HepG2 (cell line): ENCODE measurements at regions not wholly inside any gene's neighbourhood (a gene's known extent, or its start where the extent isn't known, plus 50 kb on each side); places are given as distances from the start of the nearest gene placed in this dataset.

Experiments used
- ATAC-seq: fragments of 200-7000 bp; cut with Tn5 transposase; 3 replicates; pipeline ENCODE4 v1.9.1; 2020; ENCODE audit warnings: mild to moderate bottlenecking, moderate library complexity
- BruUV-seq: library from RNA; stranded (reverse); fragments of 400-500 nt; replicated peaks from 2 replicates; lab custom pipeline; 2021; lab: Mats Ljungman, UMichigan
- CTCF ChIA-PET: fragments of 300-600 bp; formaldehyde crosslinking; extraction: SDS; loops from one replicate; lab custom pipeline; 2021; ENCODE audit warnings: low total read pairs, inconsistent platforms, low intra/inter-chr PET ratio; lab: Yijun Ruan, JAX
- POLR2A ChIA-PET: fragments of 350-600 bp; sonication (Branson Sonifier 250); formaldehyde crosslinking; loops from one replicate; lab custom pipeline; 2020; ENCODE audit warnings: antibody characterized with exemption, inconsistent platforms; lab: Yijun Ruan, JAX
- DNase-seq: peaks from one replicate; pipeline ENCODE4 v3.0.0-alpha.2; 2015; ENCODE audit warnings: low spot score
- FAIRE-seq: peaks from 3 replicates; lab custom pipeline; 2011; peaks lifted over from hg19 to GRCh38; lab: Jason Lieb, UNC
- H2AFZ ChIP-seq: one replicate; pipeline ENCODE4 v1.6.1; 2011; ENCODE audit warnings: low read length, inconsistent platforms
- H3K27ac ChIP-seq: fragments of 300-600 bp; 3 replicates; pipeline ENCODE4 v1.8.0; 2011; ENCODE audit warnings: mixed run types, mild to moderate bottlenecking, mixed read lengths, low read length, inconsistent platforms; ENCODE audit not compliant: insufficient read depth; ENCODE audit errors: extremely low read length
- H3K27me3 ChIP-seq, 2 experiments: fragments of 200-600 bp in 1 of 2; 2 replicates in 1 of 2; 3 replicates in 1 of 2; pipeline versions ENCODE4 v1.6.0 to v1.8.0; 2011; ENCODE audit warnings: low read length in 2 of 2, mild to moderate bottlenecking in 2 of 2, moderate library complexity in 2 of 2, inconsistent platforms in 1 of 2; ENCODE audit not compliant: insufficient read depth in 2 of 2, control insufficient read depth in 1 of 2
- H3K36me3 ChIP-seq, 2 experiments: fragments of 200-600 bp in 1 of 2; replicated peaks in 1 of 2; 2 replicates in 1 of 2; 3 replicates in 1 of 2; pipeline versions ENCODE4 v1.5.1 to v1.8.0; 2011; ENCODE audit warnings: low read length in 2 of 2, inconsistent platforms in 1 of 2; ENCODE audit not compliant: insufficient read depth in 2 of 2, control insufficient read depth in 1 of 2
- H3K4me1 ChIP-seq: 2 replicates; pipeline ENCODE4 v1.5.1; 2012; ENCODE audit warnings: low read length, inconsistent platforms; ENCODE audit not compliant: insufficient read depth
- H3K4me2 ChIP-seq: 2 replicates; pipeline ENCODE4 v1.6.0; 2011; ENCODE audit warnings: low read depth, low read length, inconsistent platforms
- H3K4me3 ChIP-seq, 3 experiments: fragments of 200-600 bp in 1 of 3; sonication (generic), shearing (Covaris generic) in 1 of 3; replicated peaks in 1 of 3; 2 replicates each; pipeline ENCODE4 v1.5.1; 2011 to 2016; ENCODE audit warnings: low read length in 3 of 3, inconsistent platforms in 2 of 3, low read depth in 2 of 3, mild to moderate bottlenecking in 2 of 3, control low read depth in 1 of 3, mixed read lengths in 1 of 3; ENCODE audit not compliant: insufficient read depth in 1 of 3
- H3K79me2 ChIP-seq: one replicate; pipeline ENCODE4 v1.6.1; 2011; ENCODE audit warnings: low read length, inconsistent platforms; ENCODE audit not compliant: insufficient read depth
- H3K9ac ChIP-seq: 2 replicates; pipeline ENCODE4 v1.6.0; 2011; ENCODE audit warnings: mild to moderate bottlenecking, low read depth, low read length, inconsistent platforms; ENCODE audit not compliant: insufficient read depth
- H3K9me3 ChIP-seq: 2 replicates; pipeline ENCODE4 v1.5.1; 2012; ENCODE audit warnings: mild to moderate bottlenecking, low read length
- H4K20me1 ChIP-seq: 2 replicates; pipeline ENCODE4 v1.6.0; 2011; ENCODE audit warnings: inconsistent platforms, mild to moderate bottlenecking, low read length, moderate library complexity; ENCODE audit not compliant: insufficient read depth
- CC2D1A ChIP-seq: sonication (generic); formaldehyde crosslinking; IDR thresholded peaks from 2 replicates; pipeline ENCODE4 v1.8.1; 2023; ENCODE audit warnings: mild to moderate bottlenecking, missing genetic modification reagents
- GATAD2A ChIP-seq: IDR thresholded peaks from 2 replicates; pipeline ENCODE4 v1.6.1; 2016
- MAZ ChIP-seq, 2 experiments: sonication (generic) in 1 of 2; formaldehyde crosslinking in 1 of 2; IDR thresholded peaks; 2 replicates each; pipeline versions ENCODE4 v1.5.0 to v1.6.1; 2012 to 2020; ENCODE audit warnings: low read depth in 2 of 2, mild to moderate bottlenecking in 2 of 2, borderline replicate concordance in 1 of 2, improper control_type of control experiment in 1 of 2, low read length in 1 of 2, missing genetic modification reagents in 1 of 2, moderate library complexity in 1 of 2
- ZNF672 ChIP-seq: sonication (generic); formaldehyde crosslinking; IDR thresholded peaks from 2 replicates; pipeline ENCODE4 v1.8.1; 2022; ENCODE audit warnings: missing genetic modification reagents
- WGBS: methylation state at CpG from one replicate; pipeline ENCODE4 v1.1.6; 2017; ENCODE audit warnings: low lambda C conversion rate; 5-methylcytosine and 5-hydroxymethylcytosine counted together
- in situ Hi-C: cut with HindIII; loops from 2 replicates; pipeline ENCODE4 v1.10.0; 2017; ENCODE audit warnings: low pct_unique_long_range_greater_than_20kb; ENCODE audit not compliant: extremely low pct_ligation_motif_present
- intact Hi-C: fragments of 100-400 bp; cut with micrococcal nuclease; formaldehyde crosslinking; loops from one replicate; pipeline ENCODE4 v1.10.0; 2022; ENCODE audit not compliant: unreplicated experiment
- TF ChIP-seq, protein P1 (sequence below): sonication (generic); formaldehyde crosslinking; IDR thresholded peaks from 2 replicates; pipeline ENCODE4 v1.4.0; 2020; ENCODE audit warnings: missing genetic modification reagents
- TF ChIP-seq, protein P2 (sequence below): sonication (generic); formaldehyde crosslinking; IDR thresholded peaks from 2 replicates; pipeline ENCODE4 v1.9.0; 2021; ENCODE audit warnings: missing genetic modification reagents, borderline replicate concordance
- TF ChIP-seq, protein P3 (sequence below): sonication (generic); formaldehyde crosslinking; IDR thresholded peaks from 2 replicates; pipeline ENCODE4 v1.4.0; 2020; ENCODE audit warnings: missing genetic modification reagents
- TF ChIP-seq, protein P4 (sequence below): sonication (generic); formaldehyde crosslinking; IDR thresholded peaks from 2 replicates; pipeline ENCODE4 v1.8.0; 2022; ENCODE audit warnings: mild to moderate bottlenecking, missing genetic modification reagents, borderline replicate concordance

DNA sequence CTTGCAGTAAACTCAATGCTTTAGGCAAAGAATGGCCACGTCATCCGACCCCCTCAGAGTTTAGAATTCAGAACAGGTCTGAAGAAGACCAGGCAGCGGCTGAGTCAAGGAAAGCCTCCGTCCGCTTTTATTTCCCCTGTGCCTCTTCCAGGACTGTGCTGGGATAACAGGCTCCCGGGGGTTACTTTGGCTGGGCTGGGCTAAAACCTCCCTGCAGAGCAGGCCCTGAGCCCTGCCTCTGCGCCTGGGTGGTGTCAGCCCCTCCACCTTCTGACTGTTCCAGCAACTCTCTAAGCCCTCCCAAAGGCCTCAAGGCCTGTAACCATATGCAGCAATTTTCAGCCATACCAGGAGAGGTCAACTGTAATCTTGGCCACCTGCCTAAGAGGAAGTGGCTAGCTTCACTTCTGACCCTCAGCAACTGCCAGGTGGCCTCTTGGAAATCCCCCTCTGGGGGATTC, 166.5 kb downstream of the RPIA start:
- ChIA-PET POLR2A (no interaction called here), CTCF (no interaction called here)
- Histone ChIP-seq H3K4me2 (no peak overlapping the region), H3K79me2 (no peaks in the 10 kb centered on the region), H2AFZ (no peak overlapping the region), H3K27me3 (peaks cover 0 to 7% of the 10 kb centered on the region in 2 experiments; a peak in 2 of 5 replicates), H3K9ac (no peak overlapping the region), H3K27ac (no peak overlapping the region), H3K9me3 (no peaks in the 10 kb centered on the region), H4K20me1 (no peaks in the 10 kb centered on the region), H3K36me3 (no peaks in the 10 kb centered on the region), H3K4me1 (peaks cover 7% of the 10 kb centered on the region), H3K4me3 (no peak overlapping the region)
- FAIRE-seq (no peak), ATAC-seq (peak; percentile 49), DNase-seq (no peak)
- 66% methylated on average over 7 of the region's 7 CpGs for WGBS
- in situ Hi-C loops: no loop called here
- no TSS peak for BruUV-seq
- no peak for TF ChIP-seq ZNF672 (CRISPR knock-in tag)
- no peak for TF ChIP-seq MAZ (IDR thresholded peaks at IDR 0.05; ENCODE audit: borderline replicate concordance, low read depth, low read length)
- TF ChIP-seq MAZ (CRISPR knock-in tag; IDR thresholded peaks at IDR 0.05; ENCODE audit: low read depth): no peak
- no peak for TF ChIP-seq GATAD2A (CRISPR knock-in tag)
- TF ChIP-seq, protein P1, sequence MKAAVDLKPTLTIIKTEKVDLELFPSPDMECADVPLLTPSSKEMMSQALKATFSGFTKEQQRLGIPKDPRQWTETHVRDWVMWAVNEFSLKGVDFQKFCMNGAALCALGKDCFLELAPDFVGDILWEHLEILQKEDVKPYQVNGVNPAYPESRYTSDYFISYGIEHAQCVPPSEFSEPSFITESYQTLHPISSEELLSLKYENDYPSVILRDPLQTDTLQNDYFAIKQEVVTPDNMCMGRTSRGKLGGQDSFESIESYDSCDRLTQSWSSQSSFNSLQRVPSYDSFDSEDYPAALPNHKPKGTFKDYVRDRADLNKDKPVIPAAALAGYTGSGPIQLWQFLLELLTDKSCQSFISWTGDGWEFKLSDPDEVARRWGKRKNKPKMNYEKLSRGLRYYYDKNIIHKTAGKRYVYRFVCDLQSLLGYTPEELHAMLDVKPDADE (CRISPR knock-in tag): no peak
- TF ChIP-seq, protein P2, sequence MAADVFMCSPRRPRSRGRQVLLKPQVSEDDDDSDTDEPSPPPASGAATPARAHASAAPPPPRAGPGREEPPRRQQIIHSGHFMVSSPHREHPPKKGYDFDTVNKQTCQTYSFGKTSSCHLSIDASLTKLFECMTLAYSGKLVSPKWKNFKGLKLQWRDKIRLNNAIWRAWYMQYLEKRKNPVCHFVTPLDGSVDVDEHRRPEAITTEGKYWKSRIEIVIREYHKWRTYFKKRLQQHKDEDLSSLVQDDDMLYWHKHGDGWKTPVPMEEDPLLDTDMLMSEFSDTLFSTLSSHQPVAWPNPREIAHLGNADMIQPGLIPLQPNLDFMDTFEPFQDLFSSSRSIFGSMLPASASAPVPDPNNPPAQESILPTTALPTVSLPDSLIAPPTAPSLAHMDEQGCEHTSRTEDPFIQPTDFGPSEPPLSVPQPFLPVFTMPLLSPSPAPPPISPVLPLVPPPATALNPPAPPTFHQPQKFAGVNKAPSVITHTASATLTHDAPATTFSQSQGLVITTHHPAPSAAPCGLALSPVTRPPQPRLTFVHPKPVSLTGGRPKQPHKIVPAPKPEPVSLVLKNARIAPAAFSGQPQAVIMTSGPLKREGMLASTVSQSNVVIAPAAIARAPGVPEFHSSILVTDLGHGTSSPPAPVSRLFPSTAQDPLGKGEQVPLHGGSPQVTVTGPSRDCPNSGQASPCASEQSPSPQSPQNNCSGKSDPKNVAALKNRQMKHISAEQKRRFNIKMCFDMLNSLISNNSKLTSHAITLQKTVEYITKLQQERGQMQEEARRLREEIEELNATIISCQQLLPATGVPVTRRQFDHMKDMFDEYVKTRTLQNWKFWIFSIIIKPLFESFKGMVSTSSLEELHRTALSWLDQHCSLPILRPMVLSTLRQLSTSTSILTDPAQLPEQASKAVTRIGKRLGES (CRISPR knock-in tag): no peak
- TF ChIP-seq, protein P3, sequence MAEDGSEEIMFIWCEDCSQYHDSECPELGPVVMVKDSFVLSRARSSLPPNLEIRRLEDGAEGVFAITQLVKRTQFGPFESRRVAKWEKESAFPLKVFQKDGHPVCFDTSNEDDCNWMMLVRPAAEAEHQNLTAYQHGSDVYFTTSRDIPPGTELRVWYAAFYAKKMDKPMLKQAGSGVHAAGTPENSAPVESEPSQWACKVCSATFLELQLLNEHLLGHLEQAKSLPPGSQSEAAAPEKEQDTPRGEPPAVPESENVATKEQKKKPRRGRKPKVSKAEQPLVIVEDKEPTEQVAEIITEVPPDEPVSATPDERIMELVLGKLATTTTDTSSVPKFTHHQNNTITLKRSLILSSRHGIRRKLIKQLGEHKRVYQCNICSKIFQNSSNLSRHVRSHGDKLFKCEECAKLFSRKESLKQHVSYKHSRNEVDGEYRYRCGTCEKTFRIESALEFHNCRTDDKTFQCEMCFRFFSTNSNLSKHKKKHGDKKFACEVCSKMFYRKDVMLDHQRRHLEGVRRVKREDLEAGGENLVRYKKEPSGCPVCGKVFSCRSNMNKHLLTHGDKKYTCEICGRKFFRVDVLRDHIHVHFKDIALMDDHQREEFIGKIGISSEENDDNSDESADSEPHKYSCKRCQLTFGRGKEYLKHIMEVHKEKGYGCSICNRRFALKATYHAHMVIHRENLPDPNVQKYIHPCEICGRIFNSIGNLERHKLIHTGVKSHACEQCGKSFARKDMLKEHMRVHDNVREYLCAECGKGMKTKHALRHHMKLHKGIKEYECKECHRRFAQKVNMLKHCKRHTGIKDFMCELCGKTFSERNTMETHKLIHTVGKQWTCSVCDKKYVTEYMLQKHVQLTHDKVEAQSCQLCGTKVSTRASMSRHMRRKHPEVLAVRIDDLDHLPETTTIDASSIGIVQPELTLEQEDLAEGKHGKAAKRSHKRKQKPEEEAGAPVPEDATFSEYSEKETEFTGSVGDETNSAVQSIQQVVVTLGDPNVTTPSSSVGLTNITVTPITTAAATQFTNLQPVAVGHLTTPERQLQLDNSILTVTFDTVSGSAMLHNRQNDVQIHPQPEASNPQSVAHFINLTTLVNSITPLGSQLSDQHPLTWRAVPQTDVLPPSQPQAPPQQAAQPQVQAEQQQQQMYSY (CRISPR knock-in tag): no peak
- TF ChIP-seq CC2D1A (CRISPR knock-in tag): no peak
- TF ChIP-seq, protein P4, sequence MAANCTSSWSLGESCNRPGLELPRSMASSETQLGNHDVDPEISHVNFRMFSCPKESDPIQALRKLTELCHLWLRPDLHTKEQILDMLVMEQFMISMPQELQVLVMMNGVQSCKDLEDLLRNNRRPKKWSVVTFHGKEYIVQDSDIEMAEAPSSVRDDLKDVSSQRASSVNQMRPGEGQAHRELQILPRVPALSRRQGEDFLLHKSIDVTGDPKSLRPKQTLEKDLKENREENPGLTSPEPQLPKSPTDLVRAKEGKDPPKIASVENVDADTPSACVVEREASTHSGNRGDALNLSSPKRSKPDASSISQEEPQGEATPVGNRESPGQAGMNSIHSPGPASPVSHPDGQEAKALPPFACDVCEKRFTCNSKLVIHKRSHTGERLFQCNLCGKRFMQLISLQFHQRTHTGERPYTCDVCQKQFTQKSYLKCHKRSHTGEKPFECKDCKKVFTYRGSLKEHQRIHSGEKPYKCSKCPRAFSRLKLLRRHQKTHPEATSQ (CRISPR knock-in tag): no peak
- intact Hi-C loops: no loop called here
